ENCODE measurements at regions not wholly inside any gene's neighbourhood (a gene's known extent, or its start where the extent isn't known, plus 50 kb on each side); places are given as distances from the start of the nearest gene placed in this dataset.

DNA sequence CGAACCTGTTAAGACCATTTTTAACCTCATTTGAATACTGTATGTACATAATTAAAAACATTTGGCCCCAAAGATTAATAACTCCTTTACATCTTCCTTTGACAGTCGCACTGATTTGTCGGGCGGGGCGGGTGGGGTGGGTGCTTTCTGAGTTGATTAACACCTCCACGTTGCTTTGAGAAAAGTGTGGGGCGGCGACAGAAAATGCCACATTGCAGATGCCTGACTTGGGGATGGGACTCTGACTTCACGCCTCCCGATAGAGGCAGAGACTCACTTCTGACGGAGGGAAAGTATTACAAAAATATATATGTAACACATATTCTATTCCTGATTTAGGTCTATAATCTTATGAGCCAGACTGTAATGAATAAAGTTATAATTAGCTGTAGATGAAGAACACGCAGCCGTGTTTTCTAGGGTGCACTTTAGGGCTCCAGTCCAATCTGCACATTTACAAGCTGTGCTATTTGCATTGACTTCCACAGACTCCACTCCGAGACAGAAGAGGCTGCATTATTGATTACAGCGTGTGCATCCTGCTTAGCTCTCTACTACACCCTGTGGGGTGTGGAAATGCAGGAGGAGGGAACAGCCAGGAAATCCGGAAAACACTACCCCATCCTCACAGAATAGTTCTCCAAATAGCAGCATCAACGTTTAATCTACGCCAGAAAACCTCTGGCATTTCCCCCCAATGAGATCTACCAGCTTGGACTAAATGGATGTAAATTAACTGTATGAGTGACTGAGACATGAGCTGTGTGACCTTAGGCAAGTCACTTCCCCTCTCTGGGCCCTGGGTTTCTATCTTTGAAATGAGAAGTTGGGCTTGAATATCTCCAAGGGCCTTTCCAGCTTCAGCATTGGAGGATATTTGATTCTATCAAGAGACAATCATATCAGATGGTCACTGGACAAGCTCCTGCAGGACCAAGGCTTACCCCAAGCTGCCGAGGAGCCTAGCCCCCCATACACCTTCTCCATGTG, 308.0 kb downstream of the RRAGC start:
- no peak for DNase-seq (ENCODE audit: low read depth in 2 of 3, low spot score in 1 of 3)

DNA sequence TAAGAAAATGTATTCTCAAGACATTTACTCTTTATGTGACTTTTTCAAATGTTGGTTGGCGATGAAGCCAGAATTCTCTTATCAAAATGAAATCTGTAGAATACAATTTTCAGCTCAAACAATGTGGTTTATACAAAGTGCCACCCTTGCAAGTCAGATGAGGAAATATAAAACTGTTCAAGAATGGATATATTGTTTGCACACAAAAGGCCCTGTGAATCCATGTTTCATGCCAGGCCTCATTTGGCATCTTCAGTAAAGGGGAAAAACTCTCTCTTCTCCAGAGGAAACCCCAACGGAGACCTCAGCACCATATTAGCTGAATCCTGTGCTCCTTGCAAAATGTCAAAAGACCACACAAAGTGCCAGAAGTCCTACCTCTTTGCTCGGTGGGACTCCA, 310.4 kb downstream of the RRAGC start:
- DNase-seq (ENCODE audit: low read depth in 2 of 3, low spot score in 1 of 3) = no peak

DNA sequence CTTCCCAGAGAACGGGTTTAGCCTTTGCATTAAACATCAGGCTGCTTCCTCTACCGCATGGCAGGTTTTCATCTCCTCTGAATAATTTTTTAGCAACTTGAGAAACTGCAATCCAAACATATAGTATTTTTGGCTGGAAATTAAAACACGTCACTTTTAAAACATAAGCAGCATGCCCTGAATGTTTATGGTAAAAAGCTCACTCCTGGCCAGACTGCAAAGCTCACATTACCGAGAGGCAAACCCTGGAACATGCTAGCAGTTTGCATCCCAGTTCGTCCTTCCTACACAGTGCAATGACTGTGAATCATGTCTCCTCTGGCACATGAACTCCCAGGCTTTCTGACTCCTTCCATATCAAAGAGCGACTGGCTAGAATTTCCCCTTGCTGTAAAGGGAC, 312.3 kb downstream of the RRAGC start:
- no peak for DNase-seq (ENCODE audit: low read depth in 2 of 3, low spot score in 1 of 3)

DNA sequence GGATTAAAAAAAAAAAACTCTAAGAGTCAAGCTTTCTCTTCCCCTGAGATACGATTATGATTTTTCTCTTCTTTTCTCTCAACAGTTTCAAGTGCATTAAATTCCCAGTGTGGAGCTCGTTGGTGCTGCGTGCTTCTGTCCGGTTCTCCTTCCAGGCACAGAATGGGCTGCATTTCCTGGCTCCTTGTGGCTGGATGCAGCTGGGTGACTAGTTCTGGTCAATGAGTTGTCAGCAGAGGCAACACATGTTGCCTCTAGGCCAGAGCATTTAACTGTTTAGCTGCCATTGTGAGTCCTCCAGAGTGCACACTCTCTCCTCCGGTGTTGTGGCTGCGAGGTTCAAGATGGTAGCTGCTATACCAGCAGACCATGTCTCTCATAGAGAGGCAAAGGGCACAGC, 312.9 kb downstream of the RRAGC start:
- DNase-seq (ENCODE audit: low read depth in 2 of 3, low spot score in 1 of 3) = no peak

DNA sequence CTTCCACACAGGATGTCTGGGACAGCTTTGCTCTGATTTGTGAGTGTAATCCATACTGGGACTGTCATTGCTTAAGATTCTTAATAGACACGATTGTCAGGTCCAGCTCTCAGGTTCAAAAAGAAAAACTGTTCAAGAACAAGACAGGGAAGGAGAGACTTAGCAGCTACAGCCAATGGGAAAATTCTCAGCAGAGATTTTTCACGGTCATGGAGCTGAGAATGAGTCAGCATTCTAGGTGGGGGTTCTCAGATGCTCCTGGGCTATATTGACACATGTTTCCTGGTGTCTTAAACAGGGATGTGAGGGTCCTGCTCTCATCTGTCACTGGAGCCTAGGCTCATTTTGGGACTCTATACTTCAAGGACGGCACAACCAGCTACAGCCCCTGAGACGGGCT, 318.3 kb downstream of the RRAGC start:
- DNase-seq (ENCODE audit: low read depth in 2 of 3, low spot score in 1 of 3) = no peak

DNA sequence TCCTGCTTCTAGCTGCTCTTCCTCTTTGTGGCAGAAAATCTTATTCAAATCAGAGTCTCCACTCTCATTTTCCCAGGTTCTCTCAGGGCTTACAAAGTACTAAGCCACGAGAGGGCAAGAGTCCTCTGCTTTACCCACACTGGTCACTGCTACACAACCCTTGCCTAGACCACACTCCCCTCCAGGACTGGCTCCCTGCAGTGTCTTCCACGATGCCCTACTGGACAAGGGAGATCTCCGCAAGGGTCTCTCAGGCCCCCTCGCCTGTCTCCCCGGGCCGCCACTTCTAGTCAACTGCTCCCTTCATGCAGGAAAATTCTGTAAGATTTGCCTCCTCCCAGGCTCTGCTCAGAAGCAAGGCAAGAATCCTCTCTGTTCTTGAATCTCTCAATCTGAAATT, 319.6 kb downstream of the RRAGC start:
- DNase-seq (ENCODE audit: low read depth in 2 of 3, low spot score in 1 of 3) = no peak

DNA sequence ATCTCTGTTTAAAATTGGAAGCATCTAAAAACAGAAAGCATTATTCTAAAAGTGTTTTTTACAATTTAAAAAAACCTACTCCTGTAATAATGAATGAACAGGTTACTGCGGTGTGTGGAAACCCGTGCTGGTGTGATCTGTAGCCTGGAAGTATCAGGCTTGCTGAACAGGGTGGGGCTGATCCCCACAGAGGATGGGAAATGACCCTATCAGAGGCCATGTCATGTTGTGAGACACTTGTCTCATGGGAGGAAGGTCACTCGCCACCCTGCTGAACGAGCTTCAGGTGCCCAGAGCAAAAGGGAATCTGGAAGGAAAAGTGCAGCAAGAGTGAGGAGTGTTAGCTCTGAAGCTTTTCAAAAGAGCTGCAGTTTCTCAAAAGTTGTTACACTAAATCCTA, 320.7 kb downstream of the RRAGC start:
- no peak for DNase-seq (ENCODE audit: low read depth in 2 of 3, low spot score in 1 of 3)

DNA sequence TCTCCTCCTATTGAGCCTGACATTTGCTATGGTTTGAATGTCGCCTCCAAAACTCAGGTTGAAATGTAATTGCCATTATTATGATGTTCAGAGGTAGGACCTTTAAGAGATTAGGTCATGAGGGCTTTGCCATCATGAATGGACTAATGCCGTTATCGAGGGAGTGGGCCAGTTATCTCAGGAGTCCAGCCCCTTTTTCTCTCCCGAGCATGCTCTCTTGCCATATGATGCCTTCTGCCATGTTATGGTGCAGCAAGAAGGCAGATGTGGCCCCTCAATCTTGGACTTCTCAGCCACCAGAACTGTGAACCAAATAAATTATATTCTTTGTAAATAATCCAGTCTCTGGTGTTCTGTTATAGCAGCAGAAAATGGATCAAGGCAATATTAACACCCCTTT, 323.5 kb downstream of the RRAGC start:
- no peak for DNase-seq (ENCODE audit: low read depth in 2 of 3, low spot score in 1 of 3)

DNA sequence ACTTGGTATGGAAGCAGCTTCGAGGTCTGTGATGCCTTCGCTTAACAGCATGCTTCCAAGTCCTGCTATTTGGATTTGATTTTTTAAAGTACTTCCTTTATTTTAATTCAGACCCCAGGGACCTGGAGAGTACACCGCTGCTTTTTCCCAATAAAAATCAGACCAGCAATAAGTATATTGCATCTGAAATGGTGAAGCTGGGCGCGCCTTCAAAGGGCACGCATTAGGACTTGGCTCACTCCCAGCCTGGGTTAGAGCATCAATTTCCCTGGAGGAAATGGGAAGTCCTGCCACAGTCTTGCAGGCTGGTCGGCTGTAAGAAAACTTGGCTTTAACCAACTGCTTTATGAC, 325.1 kb downstream of the RRAGC start:
- DNase-seq (ENCODE audit: low read depth in 2 of 3, low spot score in 1 of 3) = no peak

DNA sequence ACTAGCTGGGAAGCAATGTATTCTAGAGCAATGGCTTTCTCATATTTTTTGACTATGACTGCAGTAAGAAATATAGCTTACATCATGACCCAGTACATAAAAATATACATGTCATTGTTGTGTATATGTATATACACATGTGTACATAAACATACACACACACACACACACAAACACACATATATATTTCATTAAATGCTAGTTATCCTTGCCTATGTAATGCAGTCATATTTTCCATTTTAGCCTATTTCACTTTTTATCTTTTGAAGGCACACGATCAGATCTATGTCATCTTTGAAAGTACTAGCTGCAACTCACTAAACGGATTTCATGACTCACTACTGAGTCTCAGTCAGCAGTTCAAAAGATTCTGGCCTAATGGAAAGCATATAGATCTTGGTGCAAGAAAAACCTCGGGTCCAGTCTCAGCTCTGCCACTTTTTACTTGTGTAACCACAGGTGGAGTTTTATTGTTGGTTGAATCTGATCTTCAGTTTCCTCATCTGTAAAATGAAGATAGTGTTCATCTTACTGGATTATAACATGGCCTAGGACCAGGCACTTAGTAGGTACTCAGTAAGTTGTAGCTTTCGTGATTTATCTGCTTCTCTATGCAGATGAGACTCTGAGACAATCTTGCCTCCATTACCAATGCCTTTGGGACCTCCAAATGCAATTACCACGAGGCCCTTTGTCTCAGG, 325.6 kb downstream of the RRAGC start:
- DNase-seq (ENCODE audit: low read depth in 2 of 3, low spot score in 1 of 3) = no peak

DNA sequence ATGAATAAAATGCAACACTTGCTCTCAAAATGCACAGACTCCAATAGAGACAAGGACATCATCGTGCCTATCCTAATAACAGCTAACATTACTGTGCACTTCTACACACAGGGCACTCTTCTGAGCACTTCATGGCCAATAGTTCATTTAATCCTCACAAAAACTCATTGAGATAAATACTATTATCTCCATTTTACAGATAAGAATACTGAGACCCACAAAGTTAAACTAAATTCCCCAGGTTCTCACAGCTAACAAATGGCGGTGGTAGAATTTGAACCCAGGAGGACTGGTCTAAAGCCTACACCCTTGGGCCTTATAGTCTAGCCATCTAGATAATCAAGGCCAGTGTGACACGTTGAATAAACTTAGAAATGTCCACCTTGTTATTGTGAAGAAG, 328.6 kb downstream of the RRAGC start:
- no peak for DNase-seq (ENCODE audit: low read depth in 2 of 3, low spot score in 1 of 3)

DNA sequence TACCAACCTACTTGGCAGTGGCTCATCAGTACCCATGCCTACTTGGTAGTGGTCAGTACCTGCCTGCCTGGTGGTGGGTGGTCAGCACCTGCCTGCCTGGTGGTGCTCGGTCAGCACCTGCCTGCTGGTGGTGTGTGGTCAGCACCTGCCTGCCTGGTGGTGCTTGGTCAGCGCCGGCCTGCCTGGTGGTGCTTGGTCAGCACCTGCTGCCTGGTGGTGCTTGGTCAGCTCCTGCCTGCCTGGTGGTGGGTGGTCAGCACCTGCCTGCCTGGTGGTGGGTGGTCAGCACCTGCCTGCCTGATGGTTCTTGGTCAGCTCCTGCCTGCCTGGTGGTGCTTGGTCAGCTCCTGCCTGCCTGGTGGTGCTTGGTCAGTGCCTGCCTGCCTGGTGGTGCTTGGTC, 329.6 kb downstream of the RRAGC start:
- no peak for DNase-seq (ENCODE audit: low read depth in 2 of 3, low spot score in 1 of 3)

DNA sequence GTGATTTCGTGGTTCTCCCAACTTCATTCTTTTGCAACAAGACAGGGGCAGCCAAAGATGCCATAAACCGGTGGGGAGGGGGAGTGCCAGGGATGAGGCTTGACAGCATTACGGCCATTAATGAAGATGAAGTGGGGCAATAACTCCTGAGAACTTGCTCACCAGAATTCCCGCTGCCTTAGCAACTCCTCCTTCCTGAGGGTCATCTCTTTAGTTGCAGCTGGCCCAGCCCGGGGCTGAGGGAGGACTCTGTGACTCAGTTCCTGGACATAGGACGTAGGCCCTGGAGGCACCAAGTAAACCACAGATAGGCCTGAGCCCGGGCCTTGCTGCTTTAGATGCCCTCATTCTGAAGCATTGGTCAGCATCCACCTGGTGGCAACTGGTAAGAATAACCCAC, 330.2 kb downstream of the RRAGC start:
- DNase-seq (ENCODE audit: low read depth in 2 of 3, low spot score in 1 of 3) = no peak

DNA sequence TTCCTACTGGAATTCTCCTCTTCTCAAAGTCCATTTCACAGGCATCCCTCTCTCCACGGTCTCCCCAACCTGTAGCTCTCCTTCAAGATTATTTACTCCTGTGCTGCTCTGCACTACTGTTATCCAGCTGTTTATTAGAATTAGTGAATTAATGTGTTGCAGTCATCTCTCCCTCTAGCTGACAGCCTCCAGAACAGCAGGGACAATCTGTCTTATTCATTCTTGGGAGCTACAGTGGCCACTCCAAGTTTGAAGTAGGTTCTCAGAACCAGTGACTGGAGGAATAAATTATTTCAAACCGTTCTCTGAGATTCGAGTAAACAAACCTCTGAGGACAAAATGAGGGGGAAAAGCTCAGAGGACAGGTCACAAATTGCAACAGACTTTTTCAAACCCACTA, 330.9 kb downstream of the RRAGC start:
- no peak for DNase-seq (ENCODE audit: low read depth in 2 of 3, low spot score in 1 of 3)

DNA sequence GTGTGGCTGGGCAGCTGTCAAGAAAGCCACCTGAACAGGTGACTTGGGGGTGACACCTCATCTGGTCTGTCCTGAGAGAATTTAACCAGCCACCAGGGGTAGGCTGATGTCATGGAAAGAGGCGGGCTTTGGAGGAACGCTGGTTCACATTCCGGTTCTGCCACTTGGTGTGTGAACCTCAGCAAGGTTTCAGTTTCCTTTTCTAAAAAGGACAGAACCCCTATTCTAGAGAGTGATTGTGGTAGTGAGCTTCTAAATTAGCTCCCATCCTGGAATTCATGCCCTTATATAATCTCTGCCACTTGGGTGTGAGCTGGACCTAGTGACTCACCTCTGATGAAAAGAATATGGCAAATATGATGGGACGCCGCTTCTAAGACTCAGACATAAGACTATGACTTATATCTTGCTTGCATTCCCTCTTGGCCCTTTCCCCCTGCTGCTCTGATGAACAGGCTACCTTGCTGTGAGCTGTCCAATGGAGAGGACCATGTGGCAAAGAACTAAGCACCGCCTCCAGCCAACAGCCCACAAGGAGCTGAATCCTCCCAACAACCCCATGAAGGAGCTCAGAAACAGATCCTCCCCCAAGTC, 332.1 kb downstream of the RRAGC start:
- DNase-seq (ENCODE audit: low read depth in 2 of 3, low spot score in 1 of 3) = peak; percentile 32 to 52 (median 42)

DNA sequence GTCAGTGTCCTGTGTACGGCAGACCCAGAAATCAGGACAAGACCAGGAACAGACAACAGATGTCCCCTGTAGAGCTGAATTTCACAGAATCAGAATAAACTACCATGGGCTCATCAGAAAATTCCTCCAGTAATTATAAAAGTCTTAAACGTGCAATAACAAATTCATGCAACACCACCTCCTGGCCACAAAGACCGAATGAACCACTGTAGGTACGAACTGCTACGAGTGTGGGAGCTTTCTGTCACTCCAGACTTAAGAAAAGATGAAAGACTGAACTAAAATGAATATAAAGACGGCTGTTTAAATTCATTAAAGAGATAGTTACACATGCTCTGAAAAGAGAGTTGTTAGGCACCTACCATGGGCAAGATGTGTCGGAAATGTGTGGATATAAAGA, 333.5 kb downstream of the RRAGC start:
- no peak for DNase-seq (ENCODE audit: low read depth in 2 of 3, low spot score in 1 of 3)

DNA sequence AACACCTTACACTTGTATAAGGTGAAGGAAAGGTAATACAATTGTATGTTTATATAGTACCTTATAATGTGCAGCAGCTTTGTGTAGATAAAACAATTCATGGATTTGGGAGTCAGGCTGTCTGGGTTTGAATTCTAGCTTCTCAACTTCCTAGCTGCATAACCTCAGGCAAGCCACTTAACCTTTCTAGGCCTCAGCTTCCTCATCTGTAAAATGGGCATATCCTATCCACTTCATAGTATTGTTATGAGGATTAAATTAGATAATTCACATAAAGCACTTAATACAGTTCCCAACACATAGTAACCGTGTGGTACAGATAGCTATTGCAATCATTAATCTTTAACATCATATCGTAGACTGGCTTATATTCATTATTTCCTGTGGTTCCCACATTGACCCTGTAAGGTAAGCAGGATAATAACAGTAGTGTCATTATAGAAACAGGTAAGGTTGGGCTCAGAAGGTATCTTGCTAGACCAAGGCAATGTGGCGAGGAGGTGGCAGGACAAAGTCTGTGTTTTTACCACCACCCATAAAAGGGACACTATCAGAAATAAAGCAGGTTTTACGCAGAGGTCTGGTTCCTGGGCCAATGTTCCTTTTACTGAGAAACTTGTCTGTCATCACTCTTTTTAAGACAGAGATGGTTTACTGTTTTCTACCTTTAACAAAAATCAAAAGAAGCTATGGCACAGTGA, 334.1 kb downstream of the RRAGC start:
- no peak for DNase-seq (ENCODE audit: low read depth in 2 of 3, low spot score in 1 of 3)

DNA sequence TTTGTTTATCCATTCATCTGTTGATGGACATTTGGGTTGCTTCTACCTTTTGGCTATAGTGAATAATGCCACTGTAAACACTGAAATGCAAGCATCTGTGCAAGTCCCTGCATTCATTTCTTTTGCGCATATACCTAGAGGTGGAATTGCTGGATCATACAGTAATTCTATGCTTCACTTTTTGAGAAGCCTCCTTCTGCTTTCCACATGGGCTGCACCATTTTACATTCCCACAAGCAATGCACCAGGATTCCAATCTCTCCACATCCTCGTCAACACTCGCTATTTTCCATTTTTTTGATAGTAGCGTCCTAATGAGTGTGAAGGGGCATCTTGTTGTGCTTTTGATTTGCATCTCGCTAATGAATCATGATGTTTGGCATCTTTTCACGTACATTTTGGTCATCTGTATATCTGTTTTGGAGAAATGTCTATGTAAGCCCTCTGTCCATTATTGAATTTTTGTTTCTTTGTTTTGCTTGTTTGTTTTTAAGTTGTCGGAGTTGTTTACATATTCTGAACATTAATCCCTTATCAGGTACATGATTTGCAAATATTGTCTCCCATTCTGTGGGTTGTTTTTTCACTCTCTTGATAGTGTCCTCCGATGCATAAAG, 335.4 kb downstream of the RRAGC start:
- DNase-seq (ENCODE audit: low read depth in 2 of 3, low spot score in 1 of 3) = no peak

DNA sequence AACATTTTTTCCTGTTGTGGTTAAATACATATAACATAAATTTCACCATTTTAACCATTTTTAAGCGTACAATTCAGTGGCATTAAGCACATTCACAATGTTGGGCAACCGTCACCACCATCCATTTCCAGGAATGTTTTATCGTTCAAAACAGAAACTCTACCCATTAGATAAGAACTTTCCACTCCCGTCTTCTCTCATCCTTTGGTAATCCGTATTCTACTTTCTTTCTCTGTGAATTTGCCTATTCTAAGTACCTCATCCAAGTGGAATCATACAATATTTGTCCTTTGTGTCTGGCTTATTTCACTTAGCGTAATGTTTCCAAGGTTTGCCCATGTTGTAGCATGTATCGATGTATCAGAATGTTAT, 336.0 kb downstream of the RRAGC start:
- DNase-seq (ENCODE audit: low read depth in 2 of 3, low spot score in 1 of 3) = no peak

DNA sequence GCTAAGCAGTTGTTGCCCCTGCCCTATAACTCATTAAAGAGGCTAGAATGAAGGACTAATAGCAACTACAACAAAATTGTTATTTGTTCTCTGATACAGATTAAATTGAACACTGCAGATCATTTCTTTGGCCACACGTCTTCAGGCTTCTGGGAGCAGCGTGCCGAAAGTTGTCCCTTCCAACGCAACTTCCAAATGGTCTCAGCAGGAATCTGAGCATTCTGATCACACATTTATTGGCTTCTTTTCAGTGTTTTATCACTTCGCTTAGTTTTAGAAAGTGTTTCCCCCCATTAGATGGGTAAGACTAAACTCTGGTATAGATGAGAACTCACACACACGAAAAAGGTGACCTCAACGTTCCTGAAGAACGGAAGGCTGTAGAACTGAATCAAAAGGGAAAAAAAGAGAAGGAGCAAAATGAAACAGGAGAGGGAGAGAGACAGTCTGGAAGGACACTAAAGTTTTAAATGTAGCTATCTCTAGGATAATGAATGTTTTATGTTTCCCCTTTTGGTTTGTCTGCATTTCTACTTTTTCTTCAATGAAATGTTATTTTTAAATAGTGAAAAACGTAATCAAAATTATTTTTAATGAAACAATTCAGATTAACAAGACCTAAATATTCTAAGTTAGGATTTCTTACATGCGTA, 336.5 kb downstream of the RRAGC start:
- DNase-seq (ENCODE audit: low read depth in 2 of 3, low spot score in 1 of 3) = no peak

DNA sequence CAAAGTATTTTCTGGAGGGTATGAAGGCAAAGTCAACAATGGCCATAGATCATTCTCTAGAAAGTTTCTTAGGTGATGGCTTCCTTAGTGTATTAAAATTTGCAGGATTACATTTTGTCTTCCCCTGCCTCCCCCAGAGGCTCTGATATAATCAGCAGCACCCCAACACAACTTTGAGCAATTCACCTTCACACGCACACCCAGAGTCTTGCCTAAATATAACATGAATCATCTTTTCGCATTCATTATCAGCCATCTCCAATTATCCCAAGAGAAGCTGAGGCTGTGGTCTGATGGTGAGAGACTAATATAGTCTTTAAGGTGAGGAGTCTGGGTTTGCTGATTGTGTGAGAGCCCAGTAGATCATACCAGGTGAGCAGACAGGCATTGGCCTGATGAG, 343.0 kb downstream of the RRAGC start:
- DNase-seq (ENCODE audit: low read depth in 2 of 3, low spot score in 1 of 3) = no peak

Measured in stimulated activated CD4-positive, alpha-beta T cell treated with anti-CD3 and anti-CD28 coated beads, Interleukin-12 subunit alpha, Interleukin-12 subunit beta, amount 100 ng/mL, for 48 hours (primary cell).